Erythroblast (primary cell): ENCODE measurements at regions not wholly inside any gene's neighbourhood (a gene's known extent, or its start where the extent isn't known, plus 50 kb on each side); places are given as distances from the start of the nearest gene placed in this dataset.

ENCODE experiments used
- GATA1 ChIP-seq: IDR thresholded peaks from 2 replicates; pipeline ENCODE4 v1.6.1; 2011; ENCODE audit warnings: low read depth, mild to moderate bottlenecking, control low read depth, low read length, moderate library complexity
- POLR2A ChIP-seq: IDR thresholded peaks from 2 replicates; pipeline ENCODE4 v1.6.1; 2011; ENCODE audit warnings: mild to moderate bottlenecking, low read length

DNA sequence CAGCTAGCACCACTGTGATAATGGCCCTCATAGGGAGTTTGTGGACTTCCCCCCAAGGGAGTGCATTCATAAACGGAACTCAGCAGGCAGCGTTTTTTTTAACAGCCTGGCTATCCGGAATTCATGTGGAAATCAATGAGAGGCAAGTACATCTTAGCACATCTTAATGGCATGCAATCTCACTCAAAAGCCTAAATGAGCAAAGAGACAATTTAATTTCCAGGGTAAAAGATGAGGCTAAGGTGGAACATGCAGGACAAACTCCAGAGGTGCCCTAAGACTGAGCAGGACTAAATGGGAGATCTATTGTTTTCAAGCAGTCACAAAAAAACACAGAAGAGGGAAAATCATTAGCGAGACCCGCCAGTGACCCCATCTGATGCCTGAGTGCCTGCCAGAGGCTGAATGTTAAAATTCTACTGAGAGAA, 243.5 kb upstream of the KCNIP4 start:
- TF ChIP-seq POLR2A (no peak), GATA1 (no peak)
